CD14-positive monocyte (primary cell): ENCODE measurements at regions not wholly inside any gene's neighbourhood (a gene's known extent, or its start where the extent isn't known, plus 50 kb on each side); places are given as distances from the start of the nearest gene placed in this dataset.

ENCODE experiments used
- DNase-seq, 3 donors: peaks; one replicate each; pipeline ENCODE4 v3.0.0-alpha.2; 2011 to 2022
- H2AFZ ChIP-seq: 2 replicates; pipeline ENCODE4 v1.6.0; 2012; ENCODE audit warnings: mild to moderate bottlenecking, low read depth, low read length, inconsistent platforms; ENCODE audit not compliant: insufficient read depth, poor library complexity, severe bottlenecking
- H3K27ac ChIP-seq, 2 donors: 1 replicate in 1 of 2; 2 replicates in 1 of 2; pipeline ENCODE4 v1.5.1; 2012 to 2013; ENCODE audit warnings: low read length in 2 of 2, control low read depth in 1 of 2, inconsistent platforms in 1 of 2, low read depth in 1 of 2, mild to moderate bottlenecking in 1 of 2
- H3K27me3 ChIP-seq, 2 donors: one replicate each; pipeline versions ENCODE4 v1.6.0 to v1.6.1; 2011 to 2013; ENCODE audit warnings: low read length in 2 of 2; ENCODE audit not compliant: control insufficient read depth in 2 of 2, insufficient read depth in 2 of 2
- H3K36me3 ChIP-seq, 2 donors: replicated peaks in 1 of 2; 1 replicate in 1 of 2; 2 replicates in 1 of 2; pipeline versions ENCODE4 v1.5.1 to v1.6.1; 2012 to 2013; ENCODE audit warnings: low read length in 2 of 2, control low read depth in 1 of 2, inconsistent platforms in 1 of 2, mild to moderate bottlenecking in 1 of 2; ENCODE audit not compliant: insufficient read depth in 2 of 2, control insufficient read depth in 1 of 2
- H3K4me1 ChIP-seq, 2 donors: 1 replicate in 1 of 2; 2 replicates in 1 of 2; pipeline versions ENCODE4 v1.5.1 to v1.6.1; 2012 to 2013; ENCODE audit warnings: low read length in 2 of 2, control low read depth in 1 of 2, inconsistent platforms in 1 of 2, mild to moderate bottlenecking in 1 of 2, moderate library complexity in 1 of 2; ENCODE audit not compliant: insufficient read depth in 2 of 2, control insufficient read depth in 1 of 2
- H3K4me2 ChIP-seq: replicated peaks from 2 replicates; pipeline ENCODE3; 2012; ENCODE audit warnings: low read length, moderate library complexity, mild to moderate bottlenecking; ENCODE audit not compliant: poor library complexity, severe bottlenecking; ENCODE audit errors: extremely low read depth
- H3K4me3 ChIP-seq, 3 experiments: fragments of 200-600 bp in 1 of 3; sonication (generic) in 1 of 3; replicated peaks in 1 of 3; 1 replicate in 2 of 3; 2 replicates in 1 of 3; pipeline ENCODE4 v1.5.1; 2011 to 2013; ENCODE audit warnings: low read length in 3 of 3, mild to moderate bottlenecking in 3 of 3, control low read depth in 2 of 3, low read depth in 2 of 3, inconsistent platforms in 1 of 3, moderate library complexity in 1 of 3
- H3K79me2 ChIP-seq: 2 replicates; pipeline ENCODE4 v1.6.0; 2012; ENCODE audit warnings: mild to moderate bottlenecking, control low read depth, inconsistent platforms, low read length, moderate library complexity; ENCODE audit not compliant: insufficient read depth
- H3K9ac ChIP-seq: 2 replicates; pipeline ENCODE4 v1.6.0; 2017; ENCODE audit warnings: low read length, mild to moderate bottlenecking; ENCODE audit not compliant: insufficient read depth, poor library complexity, severe bottlenecking
- H3K9me3 ChIP-seq, 2 donors: replicated peaks in 1 of 2; 1 replicate in 1 of 2; 2 replicates in 1 of 2; pipeline versions ENCODE4 v1.5.1 to v1.6.1; 2012 to 2013; ENCODE audit warnings: low read length in 2 of 2, control low read depth in 1 of 2; ENCODE audit not compliant: control insufficient read depth in 1 of 2, insufficient read depth in 1 of 2
- H4K20me1 ChIP-seq: 2 replicates; pipeline ENCODE4 v1.6.0; 2012; ENCODE audit warnings: mild to moderate bottlenecking, low read length, control low read depth, moderate library complexity; ENCODE audit not compliant: insufficient read depth
- H3K27ac Mint-ChIP-seq, 7 donors: one replicate each; pipeline ENCODE4 v1.8.0; 2020; ENCODE audit warnings: mild to moderate bottlenecking in 7 of 7, mixed read lengths in 7 of 7, moderate library complexity in 6 of 7, inconsistent platforms in 2 of 7
- H3K27me3 Mint-ChIP-seq, 3 donors: one replicate each; pipeline ENCODE4 v1.8.0; 2021 to 2022; ENCODE audit warnings: low read depth in 3 of 3, mild to moderate bottlenecking in 3 of 3, mixed read lengths in 3 of 3, moderate library complexity in 3 of 3, inconsistent platforms in 1 of 3
- H3K36me3 Mint-ChIP-seq, 2 donors: one replicate each; pipeline ENCODE4 v1.8.0; 2020; ENCODE audit warnings: mixed read lengths in 2 of 2, inconsistent platforms in 1 of 2, mild to moderate bottlenecking in 1 of 2
- H3K4me1 Mint-ChIP-seq: one replicate; pipeline ENCODE4 v1.8.0; 2020; ENCODE audit warnings: mild to moderate bottlenecking, mixed read lengths
- H3K4me3 Mint-ChIP-seq, 2 donors: one replicate each; pipeline ENCODE4 v1.8.0; 2020; ENCODE audit warnings: mild to moderate bottlenecking in 2 of 2, mixed read lengths in 2 of 2, moderate library complexity in 1 of 2
- H3K9me3 Mint-ChIP-seq, 7 donors: one replicate each; pipeline ENCODE4 v1.8.0; 2020 to 2022; ENCODE audit warnings: mixed read lengths in 7 of 7, mild to moderate bottlenecking in 6 of 7, moderate library complexity in 6 of 7, inconsistent platforms in 2 of 7
- CTCF ChIP-seq: fragments of 200-600 bp; IDR thresholded peaks from one replicate; pipeline ENCODE4 v1.8.0; 2022; ENCODE audit warnings: antibody characterized with exemption, mild to moderate bottlenecking
- WGBS: methylation state at CpG from one replicate; pipeline ENCODE4 v1.1.5; 2013; ENCODE audit warnings: missing lambda C conversion rate; ENCODE audit not compliant: insufficient coverage; 5-methylcytosine and 5-hydroxymethylcytosine counted together
- intact Hi-C, 2 donors: fragments of 100-400 bp; cut with micrococcal nuclease; formaldehyde crosslinking; loops; one replicate each; pipeline versions ENCODE4 v1.15.0 to v1.15.1; 2023

GRCh38 chr16:54816471-54816870, 114.2 kb upstream of the IRX5 start:
- H3K9me3 Mint-ChIP-seq: peaks cover 0 to 8% (median 3%) of the 10 kb centered on the region in 7 donors
- DNase-seq: no peak

GRCh38 chr16:54815177-54815576, 115.5 kb upstream of the IRX5 start:
- Histone ChIP-seq H3K9me3 (no peaks in the 10 kb centered on the region), H3K27me3 (no peaks in the 10 kb centered on the region), H3K79me2 (no peaks in the 10 kb centered on the region), H4K20me1 (no peaks in the 10 kb centered on the region), H3K4me3 (no peak overlapping the region), H2AFZ (no peak overlapping the region), H3K9ac (no peak overlapping the region), H3K4me1 (no peaks in the 10 kb centered on the region), H3K27ac (no peak overlapping the region), H3K36me3 (no peaks in the 10 kb centered on the region), H3K4me2 (no peak overlapping the region)
- no peak overlapping the region for H3K27ac Mint-ChIP-seq
- no peaks in the 10 kb centered on the region for H3K36me3 Mint-ChIP-seq
- H3K27me3 Mint-ChIP-seq: peaks cover 2 to 11% (median 2%) of the 10 kb centered on the region in 3 donors
- no peak overlapping the region for H3K4me3 Mint-ChIP-seq
- H3K4me1 Mint-ChIP-seq: no peaks in the 10 kb centered on the region
- peaks cover 0 to 8% (median 0%) of the 10 kb centered on the region in 7 donors for H3K9me3 Mint-ChIP-seq
- TF ChIP-seq CTCF: no peak
- WGBS: no CpG with 5 or more reads among the region's 3 CpGs
- DNase-seq: no peak
- intact Hi-C loops: no loop called here

More at GRCh38 chr16:54816471-54816870, 114.2 kb upstream of the IRX5 start:
- no peaks in the 10 kb centered on the region for H3K27me3 ChIP-seq
- H3K4me1 ChIP-seq: no peaks in the 10 kb centered on the region
- H2AFZ ChIP-seq: no peak overlapping the region
- Mint-ChIP-seq H3K36me3 (no peaks in the 10 kb centered on the region), H3K4me1 (no peaks in the 10 kb centered on the region), H3K27me3 (peaks cover 2 to 11% (median 4%) of the 10 kb centered on the region in 3 donors), H3K27ac (no peak overlapping the region), H3K4me3 (no peak overlapping the region)
- no peak overlapping the region for H3K9ac ChIP-seq
- no peaks in the 10 kb centered on the region for H3K79me2 ChIP-seq
- no peaks in the 10 kb centered on the region for H3K36me3 ChIP-seq
- no peaks in the 10 kb centered on the region for H4K20me1 ChIP-seq
- no peak overlapping the region for H3K4me2 ChIP-seq
- no peak for TF ChIP-seq CTCF
- no CpG with 5 or more reads among the region's 3 CpGs for WGBS
- H3K27ac ChIP-seq: no peak overlapping the region
- no peak overlapping the region for H3K4me3 ChIP-seq
- intact Hi-C loops: no loop called here
- H3K9me3 ChIP-seq: no peaks in the 10 kb centered on the region
